Prostate gland (tissue), 2 donors: ENCODE measurements at regions not wholly inside any gene's neighbourhood (a gene's known extent, or its start where the extent isn't known, plus 50 kb on each side); places are given as distances from the start of the nearest gene placed in this dataset.

Experiments used
- CTCF ChIP-seq, 4 experiments: fragments of 200-600 bp in 2 of 4; fragments of 450-650 bp in 2 of 4; sonication (generic) in 2 of 4; IDR thresholded peaks; 1 replicate in 3 of 4; 2 replicates in 1 of 4; pipeline ENCODE4 v1.5.1; 2016 to 2019; ENCODE audit warnings: antibody characterized with exemption in 4 of 4, mild to moderate bottlenecking in 2 of 4, moderate library complexity in 2 of 4
- POLR2A ChIP-seq: fragments of 450-650 bp; IDR thresholded peaks from one replicate; pipeline ENCODE4 v1.6.1; 2016; ENCODE audit warnings: antibody characterized with exemption, mild to moderate bottlenecking
- POLR2AphosphoS5 ChIP-seq: sonication (generic); formaldehyde crosslinking; IDR thresholded peaks from one replicate; pipeline ENCODE4 v1.6.1; 2017; ENCODE audit warnings: antibody characterized with exemption

GRCh38 chr2:224158831-224159230 is 119.7 kb upstream of the SERPINE2 start:
- TF ChIP-seq CTCF (IDR thresholded peaks at IDR 0.05) (no peak), POLR2A (no peak), POLR2AphosphoS5 (no peak)
